Pancreas (tissue), 10 donors: ENCODE measurements at regions not wholly inside any gene's neighbourhood (a gene's known extent, or its start where the extent isn't known, plus 50 kb on each side); places are given as distances from the start of the nearest gene placed in this dataset.

ENCODE experiments used
- ATAC-seq, 4 donors: fragments of 200-7000 bp; cut with Tn5 transposase; one replicate each; pipeline versions ENCODE4 v1.8.0 to v1.9.1; 2020; ENCODE audit warnings: mild to moderate bottlenecking in 4 of 4, moderate library complexity in 4 of 4
- DNase-seq, 6 donors: peaks; one replicate each; pipeline ENCODE4 v3.0.0-alpha.2; 2020
- FAIRE-seq: peaks from 2 replicates; lab custom pipeline; 2012; peaks lifted over from hg19 to GRCh38; lab: Jason Lieb, UNC
- H3K27ac ChIP-seq, 4 donors: fragments of 200-600 bp; sonication (generic); 1 replicate in 3 of 4; 2 replicates in 1 of 4; pipeline versions ENCODE4 v1.5.0 to v1.8.0; 2020
- H3K27me3 ChIP-seq, 4 donors: fragments of 200-600 bp; one replicate each; pipeline ENCODE4 v1.8.0; 2021
- H3K36me3 ChIP-seq, 3 donors: fragments of 200-600 bp; sonication (generic) in 1 of 3; one replicate each; pipeline versions ENCODE4 v1.5.0 to v1.8.0; 2020 to 2021
- H3K4me1 ChIP-seq, 3 donors: fragments of 200-600 bp; one replicate each; pipeline ENCODE4 v1.8.0; 2021
- H3K4me3 ChIP-seq, 4 donors: fragments of 200-600 bp; sonication (generic) in 2 of 4; one replicate each; pipeline versions ENCODE4 v1.5.0 to v1.8.0; 2020 to 2021
- H3K9me3 ChIP-seq, 4 donors: fragments of 200-600 bp; one replicate each; pipeline ENCODE4 v1.8.0; 2021
- WGBS, 2 donors: extraction: QIAGEN DNeasy Blood & Tissue Kit; methylation state at CpG; one replicate each; pipeline ENCODE4 v1.1.7; 2013; 5-methylcytosine and 5-hydroxymethylcytosine counted together
- intact Hi-C, 3 donors: fragments of 100-400 bp; cut with DNase I; formaldehyde crosslinking; loops; one replicate each; pipeline versions ENCODE4 v1.11.1 to v1.14.2; 2022
- TF ChIP-seq, protein P1 (sequence below), 4 donors: fragments of 200-600 bp; sonication (generic) in 3 of 4; IDR thresholded peaks; one replicate each; pipeline versions ENCODE4 v1.5.0 to v1.8.0; 2021; ENCODE audit warnings: antibody characterized with exemption in 4 of 4
- donor health status: healthy with polysubstance abuse.
- donor health status: DM: no; HTN: no; CAD: no; lungs with moderate emphysema.
- donor health status: DM: no; HTN: no; CAD: no.
- donor health status: control.
- donor health status: control.
- donor health status: Bipolar disorder and iron deficiency.
- donor health status: DM: yes; HTN: yes; CAD: no.
- donor health status: DM: no; HTN: no; CAD: no.
- donor health status: DM: no; HTN: no; CAD: no.
- donor health status: DM: yes; HTN: yes; CAD: no.

GRCh38 chr11:114928260-114928870, 250.0 kb downstream of the NXPE2 start:
- Histone ChIP-seq H3K4me3 (no peak overlapping the region), H3K9me3 (no peaks in the 10 kb centered on the region), H3K4me1 (no peaks in the 10 kb centered on the region), H3K27ac (no peak overlapping the region), H3K36me3 (no peaks in the 10 kb centered on the region), H3K27me3 (no peaks in the 10 kb centered on the region)
- WGBS, 2 donors: 54 to 73% methylated on average over 6 of the region's 6 CpGs
- DNase-seq (no peak), FAIRE-seq (no peak), ATAC-seq (no peak)
- TF ChIP-seq, protein P1, sequence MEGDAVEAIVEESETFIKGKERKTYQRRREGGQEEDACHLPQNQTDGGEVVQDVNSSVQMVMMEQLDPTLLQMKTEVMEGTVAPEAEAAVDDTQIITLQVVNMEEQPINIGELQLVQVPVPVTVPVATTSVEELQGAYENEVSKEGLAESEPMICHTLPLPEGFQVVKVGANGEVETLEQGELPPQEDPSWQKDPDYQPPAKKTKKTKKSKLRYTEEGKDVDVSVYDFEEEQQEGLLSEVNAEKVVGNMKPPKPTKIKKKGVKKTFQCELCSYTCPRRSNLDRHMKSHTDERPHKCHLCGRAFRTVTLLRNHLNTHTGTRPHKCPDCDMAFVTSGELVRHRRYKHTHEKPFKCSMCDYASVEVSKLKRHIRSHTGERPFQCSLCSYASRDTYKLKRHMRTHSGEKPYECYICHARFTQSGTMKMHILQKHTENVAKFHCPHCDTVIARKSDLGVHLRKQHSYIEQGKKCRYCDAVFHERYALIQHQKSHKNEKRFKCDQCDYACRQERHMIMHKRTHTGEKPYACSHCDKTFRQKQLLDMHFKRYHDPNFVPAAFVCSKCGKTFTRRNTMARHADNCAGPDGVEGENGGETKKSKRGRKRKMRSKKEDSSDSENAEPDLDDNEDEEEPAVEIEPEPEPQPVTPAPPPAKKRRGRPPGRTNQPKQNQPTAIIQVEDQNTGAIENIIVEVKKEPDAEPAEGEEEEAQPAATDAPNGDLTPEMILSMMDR (IDR thresholded peaks at IDR 0.05): no peak
- intact Hi-C loops: no loop called here

GRCh38 chr11:114929351-114930000, 251.1 kb downstream of the NXPE2 start:
- Histone ChIP-seq H3K4me3 (no peak overlapping the region), H3K9me3 (no peaks in the 10 kb centered on the region), H3K36me3 (no peaks in the 10 kb centered on the region), H3K27ac (no peak overlapping the region), H3K4me1 (no peaks in the 10 kb centered on the region), H3K27me3 (no peaks in the 10 kb centered on the region)
- intact Hi-C loops: no loop called here
- ATAC-seq (no peak), DNase-seq (peak in 1 of 6 donors; percentile 47), FAIRE-seq (no peak)
- TF ChIP-seq, protein P1 (IDR thresholded peaks at IDR 0.05): no peak
- WGBS, 2 donors: 57 to 60% methylated on average over 9 of the region's 9 CpGs

DNA sequence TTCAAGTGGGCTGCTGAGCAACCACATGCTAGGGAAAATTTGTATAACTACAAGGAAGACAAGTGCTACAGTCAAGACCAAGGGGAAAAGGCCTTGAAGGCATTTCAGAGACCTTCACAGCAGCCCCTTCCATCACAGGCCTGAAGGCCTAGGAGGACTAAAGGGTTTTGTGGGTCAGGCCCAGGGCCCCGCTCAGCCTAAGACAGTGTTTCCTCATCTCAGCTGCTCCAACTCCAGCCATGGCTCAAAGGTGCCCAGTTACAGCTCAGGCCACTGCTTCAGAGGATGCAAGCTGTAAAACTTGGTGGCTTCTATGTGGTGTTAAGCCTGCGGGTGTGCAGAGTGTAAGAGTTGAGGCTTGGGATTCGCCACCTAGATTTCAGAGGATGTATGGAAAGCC, 260.5 kb downstream of the NXPE2 start:
- FAIRE-seq (no peak), DNase-seq (no peak), ATAC-seq (no peak)
- H3K4me3 ChIP-seq: no peak overlapping the region
- TF ChIP-seq, protein P1 (IDR thresholded peaks at IDR 0.05): no peak
- no peaks in the 10 kb centered on the region for H3K36me3 ChIP-seq
- no peaks in the 10 kb centered on the region for H3K9me3 ChIP-seq
- no peaks in the 10 kb centered on the region for H3K4me1 ChIP-seq
- intact Hi-C loops: no loop called here
- no peak overlapping the region for H3K27ac ChIP-seq
- 74 to 79% methylated on average over 3 of the region's 3 CpGs for WGBS, 2 donors
- no peaks in the 10 kb centered on the region for H3K27me3 ChIP-seq

DNA sequence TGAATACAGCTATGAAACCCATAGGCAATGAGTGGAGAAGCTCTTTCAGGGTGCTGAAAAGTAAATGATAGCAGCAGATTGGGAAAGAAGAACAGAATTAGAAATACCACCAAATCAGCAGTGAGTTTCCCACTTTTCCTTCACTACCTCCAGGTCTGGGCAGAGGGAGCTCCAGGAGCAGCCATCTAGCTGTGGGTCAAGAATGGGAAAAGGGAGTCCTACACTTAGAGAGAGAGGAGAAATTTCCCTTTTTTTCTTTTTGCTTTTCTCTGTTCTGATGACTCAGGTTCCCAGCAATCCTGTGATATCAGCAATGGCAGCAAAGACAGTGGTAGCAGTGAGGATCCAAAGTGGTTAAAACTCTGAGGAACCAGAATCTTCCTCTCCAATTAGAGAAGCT, 263.9 kb downstream of the NXPE2 start:
- H3K27ac ChIP-seq: no peak overlapping the region
- H3K9me3 ChIP-seq: no peaks in the 10 kb centered on the region
- H3K4me1 ChIP-seq: no peaks in the 10 kb centered on the region
- no peak for FAIRE-seq
- ATAC-seq: no peak
- intact Hi-C loops: no loop called here
- no peak for DNase-seq
- no peak overlapping the region for H3K4me3 ChIP-seq
- TF ChIP-seq, protein P1 (IDR thresholded peaks at IDR 0.05): no peak
- no peaks in the 10 kb centered on the region for H3K27me3 ChIP-seq
- H3K36me3 ChIP-seq: no peaks in the 10 kb centered on the region
